ENCODE measurements at regions not wholly inside any gene's neighbourhood (a gene's known extent, or its start where the extent isn't known, plus 50 kb on each side); places are given as distances from the start of the nearest gene placed in this dataset.
"Not testable (repeated sequence)": the region's sequence is repeated elsewhere in the genome, so short reads cannot be mapped to it uniquely, and the experiment has no call there.

DNA sequence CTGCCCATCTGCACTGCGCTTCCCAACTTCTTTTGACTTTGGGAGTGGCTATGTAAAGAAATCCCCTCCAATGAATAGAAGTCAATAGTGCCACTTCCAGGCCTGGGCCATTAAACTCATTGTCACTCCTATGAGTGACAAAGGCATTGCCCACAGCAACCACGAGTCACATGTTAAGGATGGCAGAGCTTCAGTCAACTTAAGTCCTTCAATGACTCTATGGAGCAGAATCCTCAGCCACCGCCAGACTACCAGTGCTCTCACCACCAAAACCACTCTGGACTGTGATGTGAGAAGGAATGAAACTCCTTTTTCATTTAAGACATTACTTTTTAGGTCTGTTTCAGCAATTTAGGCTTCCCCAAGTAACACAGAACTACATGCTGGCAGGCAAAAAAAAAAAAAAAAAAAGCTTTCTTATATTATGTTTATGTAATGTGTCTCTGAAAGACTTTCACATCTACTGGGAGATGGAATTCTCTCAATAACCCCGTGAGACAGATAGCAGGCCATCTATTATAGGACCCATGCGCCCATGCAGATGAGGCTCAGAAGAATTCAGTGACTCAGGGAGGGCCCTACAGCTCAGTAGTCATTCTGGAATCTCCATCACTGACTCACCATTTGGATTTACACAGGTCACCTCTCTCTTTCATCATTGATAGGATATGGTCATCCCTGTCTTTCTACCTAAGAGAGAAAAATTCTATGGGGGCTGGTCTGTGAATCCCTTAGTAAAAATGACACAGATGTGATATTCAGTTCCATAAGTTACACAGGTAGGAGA is 180.5 kb downstream of the CEMIP2 start:
- DNase-seq = peak; percentile 76

DNA sequence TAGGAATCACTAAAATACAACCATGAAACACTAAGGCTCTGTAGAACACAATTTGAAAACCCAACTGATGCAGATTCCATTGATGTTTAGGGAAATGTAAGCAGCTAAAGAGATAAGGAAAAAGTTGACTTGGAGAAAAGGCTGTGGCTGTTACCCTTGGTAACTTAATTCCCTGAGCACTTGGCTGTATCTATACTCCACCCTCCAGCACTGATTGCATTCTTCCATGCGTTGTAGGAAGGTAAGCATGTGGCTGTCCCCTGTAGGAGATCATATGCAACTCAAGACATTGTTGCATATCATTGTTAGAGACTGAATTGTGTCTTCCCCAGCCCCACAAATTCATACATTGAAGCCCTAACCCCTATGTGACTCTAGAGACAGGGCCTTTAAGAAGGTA is 184.5 kb downstream of the CEMIP2 start:
- no peak for DNase-seq

GRCh38 chr9:71582347-71582746 is 186.0 kb downstream of the CEMIP2 start:
- DNase-seq = no peak

DNA sequence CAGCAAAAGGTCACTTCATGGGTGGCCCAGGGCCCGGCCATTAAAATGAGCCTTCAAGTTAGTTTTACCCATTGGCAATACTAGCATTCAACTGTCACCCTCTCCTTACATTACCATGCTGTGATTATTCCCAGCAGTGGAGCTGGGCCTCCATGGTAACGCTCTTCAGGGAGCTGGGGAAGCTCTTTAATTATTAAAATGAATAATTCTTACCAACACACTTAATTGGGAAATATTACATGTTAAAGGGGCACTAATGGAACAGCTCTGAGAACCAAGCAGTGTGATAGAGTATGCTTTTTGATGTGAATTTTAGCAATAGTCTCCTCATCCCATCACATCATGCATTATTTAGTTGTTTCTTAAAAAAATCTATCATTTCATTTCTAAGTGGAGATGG is 187.2 kb downstream of the CEMIP2 start:
- DNase-seq = no peak

GRCh38 chr9:71571186-71571585 is 197.1 kb downstream of the CEMIP2 start:
- DNase-seq = no peak

DNA sequence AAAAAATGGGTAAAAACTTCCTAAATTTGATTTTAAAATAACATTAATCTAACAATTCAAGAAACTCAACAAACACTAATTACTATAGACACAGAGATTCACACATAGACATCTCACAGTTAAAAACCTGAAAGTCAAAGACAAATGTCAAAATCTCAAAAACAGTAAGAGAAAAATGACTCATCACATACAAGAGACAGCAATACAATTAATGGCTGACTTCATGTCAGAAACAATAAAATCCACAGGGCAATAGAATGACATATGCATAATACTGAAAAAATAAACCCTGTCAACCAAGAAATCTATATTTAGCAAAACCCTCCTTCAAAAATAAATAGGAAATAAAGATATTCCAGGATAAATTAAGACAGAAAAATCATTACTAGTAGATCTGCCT is 200.4 kb downstream of the CEMIP2 start:
- DNase-seq = no peak

GRCh38 chr9:71562140-71562539 is 206.2 kb downstream of the CEMIP2 start:
- DNase-seq = no peak

- DNase-seq = no peak
Observed at GRCh38 chr9:71557310-71557709, 211.0 kb downstream of the CEMIP2 start.

DNA sequence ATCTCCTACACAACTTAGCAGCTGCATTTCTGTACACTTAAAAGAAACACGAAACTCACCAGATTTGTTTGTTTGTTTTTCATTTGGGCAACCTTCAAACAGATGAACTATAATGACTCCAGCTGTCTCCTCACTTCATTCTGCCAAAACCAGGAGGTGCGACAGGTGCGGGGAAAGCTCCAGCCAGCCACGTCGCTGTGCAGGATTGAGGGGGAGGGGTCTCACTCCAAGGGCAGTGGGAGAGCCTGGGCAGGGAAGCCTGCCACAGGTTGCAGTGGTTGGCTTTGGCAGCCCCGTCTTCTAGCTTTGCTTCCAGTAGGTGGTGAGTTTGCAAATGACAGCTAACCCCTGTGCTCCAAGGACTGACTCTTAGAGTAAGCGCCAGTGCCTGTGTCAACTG is 215.8 kb downstream of the CEMIP2 start:
- no peak for DNase-seq

DNA sequence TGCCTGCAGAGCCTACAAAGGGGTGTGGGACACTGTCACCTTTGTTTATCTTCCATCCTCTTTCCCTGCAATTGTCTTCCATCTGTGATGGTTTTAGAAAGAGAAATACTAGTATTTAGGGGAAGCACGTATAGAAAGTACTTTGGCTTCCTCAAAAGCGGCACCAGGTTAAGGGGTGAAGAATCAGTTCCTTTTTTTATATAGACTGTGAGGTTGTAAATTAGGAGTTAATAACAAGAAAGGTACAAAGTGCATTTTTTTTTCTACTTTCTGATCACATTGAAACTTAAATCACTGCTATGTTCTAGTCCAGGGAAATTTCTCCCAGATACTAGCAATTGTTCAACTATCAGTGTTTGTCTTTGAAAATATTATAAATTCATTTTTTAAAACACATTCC is 219.3 kb downstream of the CEMIP2 start:
- no peak for DNase-seq

DNA sequence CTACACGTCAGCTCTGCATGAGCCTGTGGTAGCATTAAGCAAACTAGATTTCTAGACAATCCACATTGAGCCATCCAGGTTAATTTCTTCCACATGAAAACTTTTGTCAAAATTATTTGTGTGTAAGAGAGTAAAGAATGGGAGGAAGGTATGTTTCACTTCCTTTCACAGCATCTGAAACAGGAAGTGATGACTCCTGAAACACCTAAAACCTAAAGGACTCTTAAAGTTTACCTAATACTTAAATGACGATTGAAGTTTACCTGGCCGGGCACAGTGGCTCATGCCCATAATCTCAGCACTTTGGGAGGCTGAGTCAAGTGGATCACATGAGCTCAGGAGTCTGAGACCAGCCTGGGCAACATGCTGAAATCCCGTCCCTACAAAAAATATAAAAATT is 223.8 kb downstream of the CEMIP2 start:
- no peak for DNase-seq

DNA sequence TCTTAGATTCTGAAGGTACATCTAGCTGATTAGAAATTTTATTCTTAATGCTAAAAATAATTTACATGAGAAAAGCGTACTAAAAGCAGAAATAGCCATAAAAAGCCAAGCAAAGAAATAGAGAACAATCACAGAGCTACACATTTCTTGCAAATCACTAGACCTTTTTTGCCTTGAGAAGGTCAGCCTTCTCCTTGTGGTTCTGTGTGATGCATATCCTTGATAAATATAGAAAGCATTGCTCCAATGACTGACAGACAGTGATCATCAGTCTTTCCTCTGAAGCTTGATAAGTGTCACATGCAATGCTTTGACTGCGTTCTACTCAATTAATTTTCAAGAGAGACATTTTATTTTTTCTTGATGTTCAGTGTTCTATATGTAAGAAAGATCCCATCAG is 226.9 kb downstream of the CEMIP2 start:
- DNase-seq = no peak

- no peak for DNase-seq
Observed at GRCh38 chr9:71524996-71525580, 243.2 kb downstream of the CEMIP2 start.

GRCh38 chr9:71524516-71524915 is 243.8 kb downstream of the CEMIP2 start:
- DNase-seq = no peak

GRCh38 chr9:71521132-71521531 is 247.2 kb downstream of the CEMIP2 start:
- DNase-seq = no peak

GRCh38 chr9:71519098-71519696 is 249.1 kb downstream of the CEMIP2 start:
- no peak for DNase-seq

- peak; percentile 46 for DNase-seq
Observed at GRCh38 chr9:71518045-71518827, 250.1 kb downstream of the CEMIP2 start.

DNA sequence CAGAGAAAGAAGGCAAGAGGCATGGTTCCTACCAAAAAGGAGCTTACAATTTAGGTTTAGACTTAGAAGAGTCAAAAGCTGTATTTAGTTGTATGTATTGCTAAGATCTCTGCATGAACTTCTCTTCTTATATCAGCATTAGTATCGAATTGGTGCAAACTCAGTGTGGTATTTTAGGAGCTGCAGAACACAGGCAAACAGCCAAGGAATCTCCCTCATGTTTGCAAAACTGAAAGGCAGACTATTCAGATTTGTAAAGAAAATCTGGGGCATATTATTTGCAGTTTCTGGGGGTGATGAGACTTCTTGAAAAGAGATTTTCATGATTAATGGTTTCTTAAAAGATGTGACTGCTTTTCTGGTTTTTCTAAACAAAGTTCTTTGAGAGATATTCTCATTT is 252.7 kb downstream of the CEMIP2 start:
- DNase-seq = peak; percentile 1

DNA sequence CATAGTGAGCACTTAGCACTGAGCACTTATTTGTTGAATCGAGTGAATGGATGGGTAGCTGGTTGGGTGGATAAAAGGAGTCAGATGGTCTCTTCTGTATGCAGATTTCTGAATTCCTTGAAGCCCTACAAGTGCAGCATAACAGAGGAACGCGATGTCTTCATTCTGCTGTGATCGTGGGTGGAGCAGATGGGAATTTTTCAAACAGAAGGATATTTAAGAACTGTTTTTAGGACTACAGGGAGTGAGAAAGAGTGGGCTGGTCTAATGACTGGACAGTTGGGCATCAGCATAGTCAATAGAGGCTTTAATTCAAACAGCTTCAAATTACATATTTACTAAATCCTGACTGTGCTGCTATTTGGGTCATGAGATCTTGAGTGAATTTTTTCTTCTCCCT is 253.2 kb downstream of the CEMIP2 start:
- no peak for DNase-seq

DNA sequence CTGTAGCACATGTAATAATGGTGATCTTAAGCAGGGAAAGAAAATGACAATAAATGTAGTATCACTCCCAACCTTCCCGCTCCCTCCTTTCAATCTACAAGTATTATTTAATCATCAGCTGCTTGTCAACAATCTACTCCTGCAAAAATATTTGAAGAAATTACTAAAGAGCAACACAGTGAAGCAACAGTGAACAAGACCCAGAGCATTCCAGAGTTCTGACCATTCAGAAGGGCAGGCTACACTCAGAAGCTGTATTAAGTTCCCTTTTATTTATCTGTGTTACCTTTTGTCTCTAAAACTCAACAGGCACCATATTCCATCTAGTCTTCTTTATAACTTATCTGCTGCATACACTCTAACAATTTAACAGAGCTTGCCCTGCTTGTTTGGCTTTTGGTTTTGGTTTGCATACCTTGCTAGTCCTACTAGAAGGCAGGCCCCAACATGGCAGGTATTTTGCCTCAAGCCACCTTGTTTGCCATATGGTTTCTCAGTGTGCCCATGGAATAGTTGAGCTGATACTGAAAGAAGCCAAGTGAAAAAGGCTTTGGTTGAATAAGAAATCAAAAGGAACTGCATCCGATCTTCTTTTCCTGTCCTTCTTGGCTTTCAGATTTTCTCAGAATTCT is 253.9 kb downstream of the CEMIP2 start:
- no peak for DNase-seq

DNA sequence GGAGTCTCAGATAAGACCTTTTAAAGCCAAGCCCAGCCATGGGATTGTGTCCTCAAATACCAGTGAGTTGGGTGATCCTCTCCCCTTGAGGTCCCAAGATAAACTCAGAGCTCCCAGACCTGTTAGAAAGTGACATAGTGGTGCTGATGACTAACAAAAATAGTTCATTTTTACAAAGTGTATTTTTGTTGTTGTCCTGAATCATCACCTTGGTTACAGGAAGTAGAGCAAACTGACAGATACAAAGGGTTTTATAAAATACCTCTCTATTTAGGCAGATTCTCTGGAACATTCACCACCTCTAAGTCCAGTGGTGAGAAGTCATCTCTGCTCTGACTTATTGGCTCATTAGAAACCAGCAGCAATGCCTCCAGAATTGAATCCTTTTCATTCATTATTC is 259.3 kb downstream of the CEMIP2 start:
- peak; percentile 4 for DNase-seq

GRCh38 chr9:71508141-71508540 is 260.2 kb downstream of the CEMIP2 start:
- DNase-seq = not testable (repeated sequence)

GRCh38 chr9:71506821-71507220 is 261.5 kb downstream of the CEMIP2 start:
- DNase-seq = peak; percentile 66
